Ovary (tissue), 7 donors: ENCODE measurements at regions not wholly inside any gene's neighbourhood (a gene's known extent, or its start where the extent isn't known, plus 50 kb on each side); places are given as distances from the start of the nearest gene placed in this dataset.

Experiments used
- DNase-seq, 5 donors: peaks; one replicate each; pipeline ENCODE4 v3.0.0-alpha.2; 2019 to 2020
- H3K27ac ChIP-seq, 2 donors: fragments of 200-600 bp; one replicate each; pipeline versions ENCODE4 v1.5.1 to v1.8.0; 2019 to 2022
- H3K27me3 ChIP-seq: fragments of 200-600 bp; one replicate; pipeline ENCODE4 v1.8.0; 2022
- H3K36me3 ChIP-seq: fragments of 200-600 bp; sonication (generic); one replicate; pipeline ENCODE4 v1.5.1; 2019
- H3K4me1 ChIP-seq: one replicate; pipeline ENCODE4 v1.8.1; 2013; ENCODE audit warnings: mild to moderate bottlenecking, moderate library complexity; ENCODE audit not compliant: insufficient read depth
- H3K4me3 ChIP-seq: fragments of 200-600 bp; sonication (generic); one replicate; pipeline ENCODE4 v1.5.1; 2017
- H3K9me3 ChIP-seq, 2 donors: fragments of 200-600 bp in 1 of 2; sonication (generic) in 1 of 2; one replicate each; pipeline versions ENCODE4 v1.5.1 to v1.8.1; 2013 to 2019; ENCODE audit warnings: mild to moderate bottlenecking in 1 of 2, moderate library complexity in 1 of 2
- EP300 ChIP-seq: sonication (generic); formaldehyde crosslinking; IDR thresholded peaks from one replicate; pipeline ENCODE4 v1.6.1; 2017; ENCODE audit warnings: antibody characterized with exemption
- POLR2A ChIP-seq: fragments of 450-650 bp; IDR thresholded peaks from one replicate; pipeline ENCODE4 v1.6.1; 2017; ENCODE audit warnings: antibody characterized with exemption, mild to moderate bottlenecking, moderate library complexity
- WGBS, 3 donors: extraction: QIAGEN DNeasy Blood & Tissue Kit in 1 of 3; methylation state at CpG; one replicate each; pipeline versions ENCODE4 v1.1.5 to v1.1.7; 2013 to 2017; 5-methylcytosine and 5-hydroxymethylcytosine counted together
- intact Hi-C, 4 donors: fragments of 100-400 bp; cut with DNase I; formaldehyde crosslinking; loops; one replicate each; pipeline versions ENCODE4 v1.11.0 to v1.15.1; 2022 to 2023
- TF ChIP-seq, protein P1 (sequence below), 3 donors: fragments of 450-650 bp in 2 of 3; fragments of 200-600 bp in 1 of 3; IDR thresholded peaks; one replicate each; pipeline versions ENCODE4 v1.5.1 to v1.8.0; 2016 to 2022; ENCODE audit warnings: antibody characterized with exemption in 3 of 3, mild to moderate bottlenecking in 1 of 3
- donor health status: DM: no; HTN: no; CAD: no; lungs with moderate emphysema.
- donor health status: DM: no; HTN: no; CAD: no.
- donor health status: Bipolar disorder and iron deficiency.
- donor health status: DM: no; HTN: no; CAD: no.
- donor health status: DM: yes; HTN: yes; CAD: no.

DNA sequence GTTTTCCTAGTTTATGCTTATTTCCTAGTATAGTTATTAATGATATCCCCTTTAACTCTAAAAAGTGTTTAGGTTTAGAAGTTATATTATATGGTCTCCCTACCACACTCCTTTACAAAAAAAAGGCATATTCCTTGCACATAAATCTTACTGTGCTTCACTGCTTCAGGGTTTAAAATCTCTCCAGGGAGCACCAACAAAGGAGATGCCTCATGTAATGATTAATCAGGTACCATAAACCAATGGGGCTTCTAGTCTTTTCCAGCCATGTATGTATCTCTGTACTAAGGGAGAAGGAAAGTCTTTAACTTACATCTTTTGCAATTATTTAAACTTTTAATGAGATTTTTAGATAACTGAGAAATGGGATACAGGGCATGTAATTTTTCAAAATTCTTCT is 91.5 kb upstream of the RBMS3 start:
- TF ChIP-seq, protein P1, sequence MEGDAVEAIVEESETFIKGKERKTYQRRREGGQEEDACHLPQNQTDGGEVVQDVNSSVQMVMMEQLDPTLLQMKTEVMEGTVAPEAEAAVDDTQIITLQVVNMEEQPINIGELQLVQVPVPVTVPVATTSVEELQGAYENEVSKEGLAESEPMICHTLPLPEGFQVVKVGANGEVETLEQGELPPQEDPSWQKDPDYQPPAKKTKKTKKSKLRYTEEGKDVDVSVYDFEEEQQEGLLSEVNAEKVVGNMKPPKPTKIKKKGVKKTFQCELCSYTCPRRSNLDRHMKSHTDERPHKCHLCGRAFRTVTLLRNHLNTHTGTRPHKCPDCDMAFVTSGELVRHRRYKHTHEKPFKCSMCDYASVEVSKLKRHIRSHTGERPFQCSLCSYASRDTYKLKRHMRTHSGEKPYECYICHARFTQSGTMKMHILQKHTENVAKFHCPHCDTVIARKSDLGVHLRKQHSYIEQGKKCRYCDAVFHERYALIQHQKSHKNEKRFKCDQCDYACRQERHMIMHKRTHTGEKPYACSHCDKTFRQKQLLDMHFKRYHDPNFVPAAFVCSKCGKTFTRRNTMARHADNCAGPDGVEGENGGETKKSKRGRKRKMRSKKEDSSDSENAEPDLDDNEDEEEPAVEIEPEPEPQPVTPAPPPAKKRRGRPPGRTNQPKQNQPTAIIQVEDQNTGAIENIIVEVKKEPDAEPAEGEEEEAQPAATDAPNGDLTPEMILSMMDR (IDR thresholded peaks at IDR 0.05), result no peak
- TF ChIP-seq EP300 (no peak), POLR2A (no peak)
- intact Hi-C loops, result no loop called here
- Histone ChIP-seq H3K36me3 (no peaks in the 10 kb centered on the region), H3K27ac (no peak overlapping the region), H3K4me1 (no peaks in the 10 kb centered on the region), H3K9me3 (no peaks in the 10 kb centered on the region), H3K4me3 (no peak overlapping the region), H3K27me3 (no peaks in the 10 kb centered on the region)
- no peak for DNase-seq

DNA sequence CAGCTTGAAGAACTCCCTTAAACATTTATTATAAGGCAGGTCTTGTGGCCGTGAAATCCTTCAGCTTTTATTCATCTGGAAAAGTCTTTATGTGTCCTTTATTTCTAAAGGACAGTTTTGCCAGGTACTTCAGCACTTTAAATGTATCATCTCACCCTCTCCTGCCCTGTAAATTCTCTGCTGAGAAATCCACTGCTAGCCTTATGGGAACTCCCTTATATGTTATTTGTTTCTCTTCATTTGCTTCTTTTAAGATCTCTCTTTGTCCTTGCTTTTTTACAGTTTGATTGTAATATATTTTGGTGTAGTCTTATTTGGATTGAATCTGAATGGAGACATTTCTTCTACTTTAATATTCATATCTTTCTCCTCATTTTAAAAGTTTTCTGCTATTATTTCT is 86.7 kb upstream of the RBMS3 start:
- DNase-seq, result no peak
- Histone ChIP-seq H3K27me3 (no peaks in the 10 kb centered on the region), H3K4me3 (no peak overlapping the region), H3K36me3 (no peaks in the 10 kb centered on the region), H3K27ac (no peak overlapping the region), H3K4me1 (no peaks in the 10 kb centered on the region), H3K9me3 (no peaks in the 10 kb centered on the region)
- intact Hi-C loops, result no loop called here
- WGBS, 3 donors, result 91 to 99% (median 93%) methylated on average over 1 of the region's 1 CpG
- TF ChIP-seq, protein P1 (IDR thresholded peaks at IDR 0.05), result no peak
- TF ChIP-seq EP300 (no peak), POLR2A (no peak)

DNA sequence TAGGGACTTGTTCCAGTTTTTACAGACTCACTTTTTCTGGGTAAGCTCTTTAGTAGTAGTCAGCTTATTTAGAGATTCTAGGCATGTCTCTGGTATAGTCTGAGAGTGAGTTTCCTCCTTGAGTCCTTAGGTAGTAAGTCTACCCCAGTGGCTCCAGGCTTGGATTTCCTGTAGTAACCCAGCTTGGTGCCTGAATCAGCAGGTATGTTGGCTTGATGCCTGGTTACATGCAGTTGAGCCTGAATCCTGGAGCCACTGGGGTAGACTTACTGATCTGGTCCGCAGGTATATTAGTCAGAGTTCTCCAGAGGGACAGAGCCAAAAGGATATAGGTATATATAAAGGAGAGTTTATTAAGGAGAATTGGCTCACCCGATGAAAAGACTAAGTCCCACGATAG is 85.8 kb upstream of the RBMS3 start:
- Histone ChIP-seq H3K4me1 (no peaks in the 10 kb centered on the region), H3K27ac (no peak overlapping the region), H3K36me3 (no peaks in the 10 kb centered on the region), H3K4me3 (no peak overlapping the region), H3K27me3 (no peaks in the 10 kb centered on the region), H3K9me3 (no peaks in the 10 kb centered on the region)
- 33 to 77% (median 52%) methylated on average over 3 of the region's 3 CpGs for WGBS, 3 donors
- intact Hi-C loops, result no loop called here
- no peak for DNase-seq
- TF ChIP-seq EP300 (no peak), POLR2A (no peak)
- TF ChIP-seq, protein P1 (IDR thresholded peaks at IDR 0.05), result no peak

DNA sequence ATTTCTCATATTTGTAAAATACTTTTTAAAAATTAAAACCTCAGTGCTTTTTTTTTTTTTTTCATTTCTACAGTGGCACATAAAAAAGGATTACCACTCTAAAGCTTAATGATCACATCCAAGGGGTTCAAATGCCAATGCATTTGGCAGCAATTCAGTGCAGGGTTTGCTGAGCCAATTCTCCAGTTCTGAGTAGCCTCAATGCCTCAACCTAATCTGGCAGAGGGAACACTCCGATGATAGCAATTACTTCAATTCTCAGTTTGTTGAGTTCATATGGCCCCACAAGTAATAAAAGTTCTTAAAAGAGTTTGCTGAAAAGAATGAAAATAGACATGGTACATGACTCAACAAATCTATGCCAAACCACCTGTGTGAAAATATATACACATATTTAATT is 79.3 kb upstream of the RBMS3 start:
- Histone ChIP-seq H3K4me1 (no peaks in the 10 kb centered on the region), H3K9me3 (no peaks in the 10 kb centered on the region), H3K36me3 (no peaks in the 10 kb centered on the region), H3K27ac (no peak overlapping the region), H3K27me3 (no peaks in the 10 kb centered on the region), H3K4me3 (no peak overlapping the region)
- WGBS, 3 donors, result 68 to 88% (median 80%) methylated on average over 1 of the region's 1 CpG
- TF ChIP-seq EP300 (no peak), POLR2A (no peak)
- TF ChIP-seq, protein P1 (IDR thresholded peaks at IDR 0.05), result no peak
- intact Hi-C loops, result no loop called here
- no peak for DNase-seq

DNA sequence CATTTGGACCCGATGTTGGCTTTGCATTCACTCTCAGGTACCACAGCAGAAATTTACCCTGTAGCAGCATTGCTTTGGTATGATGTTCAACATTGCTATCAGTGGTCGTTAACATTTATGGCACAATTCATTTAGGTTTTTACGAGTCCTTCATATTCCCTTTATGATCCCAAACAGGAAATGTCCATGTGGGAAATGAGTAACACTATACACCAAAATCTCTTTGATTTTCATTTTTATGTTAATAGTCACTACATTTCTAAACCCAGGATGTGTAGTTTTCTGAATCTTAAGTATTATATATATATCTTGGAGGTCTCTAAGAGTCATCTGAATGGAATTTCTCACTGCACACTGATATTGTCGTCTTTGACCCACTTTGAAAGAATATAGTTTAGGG is 78.5 kb upstream of the RBMS3 start:
- Histone ChIP-seq H3K4me3 (no peak overlapping the region), H3K36me3 (no peaks in the 10 kb centered on the region), H3K27me3 (no peaks in the 10 kb centered on the region), H3K27ac (no peak overlapping the region), H3K9me3 (no peaks in the 10 kb centered on the region), H3K4me1 (no peaks in the 10 kb centered on the region)
- intact Hi-C loops, result no loop called here
- DNase-seq, result no peak
- TF ChIP-seq, protein P1 (IDR thresholded peaks at IDR 0.05), result no peak
- TF ChIP-seq POLR2A (no peak), EP300 (no peak)
- WGBS, 3 donors, result 79 to 86% (median 81%) methylated on average over 4 of the region's 4 CpGs
